H9 (cell line): ENCODE measurements at regions not wholly inside any gene's neighbourhood (a gene's known extent, or its start where the extent isn't known, plus 50 kb on each side); places are given as distances from the start of the nearest gene placed in this dataset.

Experiments
- DNase-seq: peaks from one replicate; pipeline ENCODE4 v3.0.0-alpha.2; 2017
- H2AFZ ChIP-seq: one replicate; pipeline ENCODE4 v1.6.1; 2013; ENCODE audit warnings: mild to moderate bottlenecking, low read length, control low read depth, moderate library complexity
- H2AK5ac ChIP-seq: 2 replicates; pipeline ENCODE4 v1.6.1; 2013; ENCODE audit warnings: low read length, control low read depth, mixed read lengths; ENCODE audit not compliant: insufficient read length
- H2BK120ac ChIP-seq: one replicate; pipeline ENCODE4 v1.6.1; 2013; ENCODE audit warnings: low read depth, mild to moderate bottlenecking, low read length, control low read depth, inconsistent platforms; ENCODE audit not compliant: poor library complexity, severe bottlenecking
- H2BK12ac ChIP-seq: 2 replicates; pipeline ENCODE4 v1.6.1; 2013; ENCODE audit warnings: low read length, control low read depth, mixed read lengths, low read depth; ENCODE audit not compliant: insufficient read length
- H2BK15ac ChIP-seq: 2 replicates; pipeline ENCODE4 v1.6.1; 2013; ENCODE audit warnings: low read depth, low read length, control low read depth
- H2BK20ac ChIP-seq: one replicate; pipeline ENCODE4 v1.6.1; 2013; ENCODE audit warnings: low read depth, mild to moderate bottlenecking, low read length, control low read depth, inconsistent platforms; ENCODE audit not compliant: poor library complexity, severe bottlenecking
- H2BK5ac ChIP-seq: 2 replicates; pipeline ENCODE4 v1.6.1; 2013; ENCODE audit warnings: low read length, control low read depth, mixed read lengths; ENCODE audit not compliant: insufficient read length
- H3K14ac ChIP-seq: 2 replicates; pipeline ENCODE4 v1.6.1; 2013; ENCODE audit warnings: low read length, control low read depth; ENCODE audit not compliant: insufficient read depth
- H3K18ac ChIP-seq: 2 replicates; pipeline ENCODE4 v1.6.1; 2013; ENCODE audit warnings: low read depth, mild to moderate bottlenecking, mixed read lengths, low read length, control low read depth; ENCODE audit not compliant: insufficient read length
- H3K23ac ChIP-seq: 2 replicates; pipeline ENCODE4 v1.6.1; 2013; ENCODE audit warnings: low read length, control low read depth, mixed read lengths, low read depth; ENCODE audit not compliant: insufficient read length
- H3K23me2 ChIP-seq: 2 replicates; pipeline ENCODE4 v1.6.1; 2013; ENCODE audit warnings: low read depth, mild to moderate bottlenecking, mixed read lengths, low read length, control low read depth; ENCODE audit not compliant: insufficient read length, poor library complexity, severe bottlenecking
- H3K27ac ChIP-seq: 2 replicates; pipeline ENCODE4 v1.5.1; 2013; ENCODE audit warnings: low read length, control low read depth, mixed read lengths, low read depth; ENCODE audit not compliant: insufficient read length
- H3K27me3 ChIP-seq: 2 replicates; pipeline ENCODE4 v1.6.1; 2013; ENCODE audit warnings: low read length, control low read depth, inconsistent platforms; ENCODE audit not compliant: insufficient read depth
- H3K4ac ChIP-seq: 2 replicates; pipeline ENCODE4 v1.6.1; 2013; ENCODE audit warnings: low read depth, mild to moderate bottlenecking, control low read depth, inconsistent platforms, low read length, moderate library complexity
- H3K4me1 ChIP-seq: 2 replicates; pipeline ENCODE4 v1.6.1; 2013; ENCODE audit warnings: low read length, control low read depth, inconsistent platforms; ENCODE audit not compliant: insufficient read depth
- H3K4me2 ChIP-seq: 2 replicates; pipeline ENCODE4 v1.6.1; 2013; ENCODE audit warnings: low read length, control low read depth, mixed read lengths; ENCODE audit not compliant: insufficient read length, insufficient read depth
- H3K56ac ChIP-seq: 2 replicates; pipeline ENCODE4 v1.6.1; 2013; ENCODE audit warnings: low read depth, mild to moderate bottlenecking, mixed read lengths, low read length, control low read depth; ENCODE audit not compliant: insufficient read length
- H3K79me1 ChIP-seq: 2 replicates; pipeline ENCODE4 v1.6.1; 2013; ENCODE audit warnings: low read depth, mild to moderate bottlenecking, moderate library complexity, low read length, control low read depth, inconsistent platforms; ENCODE audit not compliant: insufficient read depth, poor library complexity, severe bottlenecking
- H3K79me2 ChIP-seq: 2 replicates; pipeline ENCODE4 v1.6.1; 2013; ENCODE audit warnings: low read length, control low read depth, inconsistent platforms; ENCODE audit not compliant: insufficient read depth
- H3K9ac ChIP-seq: 2 replicates; pipeline ENCODE4 v1.6.1; 2013; ENCODE audit warnings: low read length, control low read depth, mixed read lengths; ENCODE audit not compliant: insufficient read length; ENCODE audit errors: extremely low read depth
- H3K9me3 ChIP-seq: one replicate; pipeline ENCODE4 v1.6.1; 2013; ENCODE audit warnings: low read depth, low read length, inconsistent platforms; ENCODE audit not compliant: control insufficient read depth
- H3T11ph ChIP-seq: one replicate; pipeline ENCODE4 v1.6.1; 2013; ENCODE audit warnings: mild to moderate bottlenecking, low read length, control low read depth, inconsistent platforms
- H4K20me1 ChIP-seq: one replicate; pipeline ENCODE4 v1.6.1; 2013; ENCODE audit not compliant: control insufficient read depth, insufficient read length, insufficient read depth
- H4K5ac ChIP-seq: 2 replicates; pipeline ENCODE4 v1.6.1; 2013; ENCODE audit warnings: low read depth, mild to moderate bottlenecking, mixed read lengths, low read length, control low read depth; ENCODE audit not compliant: insufficient read length
- H4K8ac ChIP-seq: replicated peaks from 2 replicates; pipeline ENCODE4 v1.6.1; 2013; ENCODE audit warnings: low read length, control low read depth, mixed read lengths, low read depth; ENCODE audit not compliant: insufficient read length
- H4K91ac ChIP-seq: 2 replicates; pipeline ENCODE4 v1.6.1; 2013; ENCODE audit warnings: low read depth, mild to moderate bottlenecking, moderate library complexity, mixed read lengths, low read length, control low read depth; ENCODE audit not compliant: insufficient read length
- H3K27ac Mint-ChIP-seq, 3 experiments: 2 replicates in 2 of 3; 3 replicates in 1 of 3; pipeline ENCODE4 v1.8.0; 2020 to 2021; ENCODE audit warnings: mixed read lengths in 3 of 3, mild to moderate bottlenecking in 1 of 3, moderate library complexity in 1 of 3
- H3K27me3 Mint-ChIP-seq: 2 replicates; pipeline ENCODE4 v1.8.0; 2021; ENCODE audit warnings: low read depth, mild to moderate bottlenecking, moderate library complexity, mixed read lengths
- H3K36me3 Mint-ChIP-seq, 3 experiments: 2 replicates in 2 of 3; 3 replicates in 1 of 3; pipeline ENCODE4 v1.8.0; 2020 to 2021; ENCODE audit warnings: low read depth in 3 of 3, mixed read lengths in 3 of 3; ENCODE audit not compliant: insufficient read depth in 1 of 3
- H3K4me1 Mint-ChIP-seq, 2 experiments: 2 replicates each; pipeline ENCODE4 v1.8.0; 2020; ENCODE audit warnings: mixed read lengths in 2 of 2
- H3K4me3 Mint-ChIP-seq, 2 experiments: 2 replicates in 1 of 2; 3 replicates in 1 of 2; pipeline ENCODE4 v1.8.0; 2020 to 2021; ENCODE audit warnings: mild to moderate bottlenecking in 2 of 2, mixed read lengths in 2 of 2, moderate library complexity in 1 of 2
- H3K9me3 Mint-ChIP-seq, 2 experiments: 2 replicates in 1 of 2; 3 replicates in 1 of 2; pipeline ENCODE4 v1.8.0; 2020; ENCODE audit warnings: mild to moderate bottlenecking in 2 of 2, mixed read lengths in 2 of 2, moderate library complexity in 1 of 2
- CTCF ChIP-seq: fragments of 200-600 bp; sonication (generic); conservative IDR thresholded peaks from 3 replicates; pipeline ENCODE4 v1.8.0; 2021; ENCODE audit warnings: antibody characterized with exemption, mild to moderate bottlenecking
- WGBS: extraction: QIAGEN DNeasy Blood & Tissue Kit; methylation state at CpG from one replicate; pipeline ENCODE4 v1.1.7; 2013; ENCODE audit warnings: missing lambda C conversion rate, low lambda C conversion rate, mixed read lengths; ENCODE audit not compliant: insufficient read length; ENCODE audit errors: extremely low coverage; 5-methylcytosine and 5-hydroxymethylcytosine counted together

- no peaks in the 10 kb centered on the region for H3K36me3 Mint-ChIP-seq
- TF ChIP-seq CTCF: no peak
- Histone ChIP-seq H4K8ac (no peak overlapping the region), H3K18ac (no peak overlapping the region), H2BK120ac (no peak overlapping the region), H3T11ph (no peak overlapping the region), H4K20me1 (no peaks in the 10 kb centered on the region), H2BK20ac (no peak overlapping the region), H3K9ac (no peak overlapping the region), H3K4ac (no peak overlapping the region), H3K4me2 (no peak overlapping the region), H3K27me3 (no peaks in the 10 kb centered on the region; the same call in 1 of the 2 replicates), H2BK15ac (no peak overlapping the region), H3K79me2 (no peaks in the 10 kb centered on the region), H3K23me2 (peaks cover 7% of the 10 kb centered on the region), H3K9me3 (no peaks in the 10 kb centered on the region), H3K27ac (no peak overlapping the region), H2AK5ac (no peak overlapping the region), H4K91ac (no peak overlapping the region), H2BK5ac (no peak overlapping the region), H3K4me1 (no peaks in the 10 kb centered on the region), H3K79me1 (no peaks in the 10 kb centered on the region), H2AFZ (no peak overlapping the region), H2BK12ac (no peak overlapping the region), H3K56ac (no peak overlapping the region), H4K5ac (no peak overlapping the region), H3K14ac (no peak overlapping the region), H3K23ac (no peak overlapping the region)
- WGBS: no CpG with 5 or more reads among the region's 2 CpGs
- H3K4me3 Mint-ChIP-seq: no peak overlapping the region
- DNase-seq: no peak
- no peaks in the 10 kb centered on the region; a peak in 1 of 5 replicates for H3K9me3 Mint-ChIP-seq
- H3K27me3 Mint-ChIP-seq: peaks cover 41% of the 10 kb centered on the region
- H3K27ac Mint-ChIP-seq: no peak overlapping the region
- H3K4me1 Mint-ChIP-seq: peaks cover 25 to 39% of the 10 kb centered on the region in 2 experiments
Measured at GRCh38 chr3:64449026-64449425, 223.8 kb upstream of the PRICKLE2 start.
